Panc1 (cell line): ENCODE measurements at regions not wholly inside any gene's neighbourhood (a gene's known extent, or its start where the extent isn't known, plus 50 kb on each side); places are given as distances from the start of the nearest gene placed in this dataset.

Source experiments
- ATAC-seq: fragments of 200-7000 bp; cut with Tn5 transposase; 2 replicates; pipeline ENCODE4 v1.9.1; 2020; ENCODE audit warnings: mild to moderate bottlenecking, moderate library complexity
- BruUV-seq: library from RNA; stranded (reverse); fragments of 400-500 nt; replicated peaks from 2 replicates; lab custom pipeline; 2021; lab: Mats Ljungman, UMichigan
- CTCF ChIA-PET: fragments of 300-600 bp; sonication (Branson Sonifier 250); formaldehyde crosslinking; loops from one replicate; lab custom pipeline; 2022; ENCODE audit warnings: antibody characterized with exemption; lab: Charles Lee
- POLR2A ChIA-PET: fragments of 300-600 bp; sonication (Branson Sonifier 250); formaldehyde crosslinking; loops from one replicate; lab custom pipeline; 2022; ENCODE audit warnings: antibody characterized with exemption; lab: Charles Lee
- DNase-seq: peaks from one replicate; pipeline ENCODE4 v3.0.0-alpha.2; 2010; ENCODE audit warnings: low read depth, low spot score
- H3K27ac ChIP-seq: 2 replicates; pipeline ENCODE4 v1.5.1; 2011; ENCODE audit warnings: mild to moderate bottlenecking, low read length, inconsistent platforms
- H3K27me3 ChIP-seq: fragments of 200-500 bp; sonication (Bioruptor generic); 2 replicates; pipeline ENCODE4 v1.6.0; 2014; ENCODE audit warnings: low read length, inconsistent platforms; ENCODE audit not compliant: control insufficient read depth, insufficient read depth
- H3K36me3 ChIP-seq: fragments of 200-500 bp; sonication (Bioruptor generic); 2 replicates; pipeline ENCODE4 v1.5.1; 2014; ENCODE audit warnings: inconsistent platforms, mild to moderate bottlenecking, low read length, moderate library complexity; ENCODE audit not compliant: control insufficient read depth, insufficient read depth
- H3K4me1 ChIP-seq: 2 replicates; pipeline ENCODE4 v1.5.1; 2011; ENCODE audit warnings: inconsistent platforms, mild to moderate bottlenecking, low read length, moderate library complexity; ENCODE audit not compliant: control insufficient read depth, insufficient read depth
- H3K4me3 ChIP-seq, 2 experiments: 2 replicates each; pipeline ENCODE4 v1.5.1; 2011 to 2012; ENCODE audit warnings: low read depth in 2 of 2, low read length in 2 of 2, mild to moderate bottlenecking in 2 of 2, inconsistent platforms in 1 of 2, moderate library complexity in 1 of 2
- H3K9me3 ChIP-seq: fragments of 200-500 bp; sonication (Bioruptor generic); 2 replicates; pipeline ENCODE4 v1.5.1; 2014; ENCODE audit warnings: low read depth, mild to moderate bottlenecking, inconsistent platforms, low read length, moderate library complexity; ENCODE audit not compliant: control insufficient read depth, insufficient read depth
- CTCF ChIP-seq: fragments of 450-650 bp; IDR thresholded peaks from 2 replicates; pipeline ENCODE4 v1.5.1; 2017; ENCODE audit warnings: mild to moderate bottlenecking
- POLR2AphosphoS5 ChIP-seq: IDR thresholded peaks from 2 replicates; pipeline ENCODE4 v1.6.1; 2012; ENCODE audit warnings: mild to moderate bottlenecking, low read depth, low read length, moderate library complexity
- REST ChIP-seq, 2 experiments: IDR thresholded peaks; 2 replicates each; pipeline ENCODE4 v1.6.1; 2011 to 2012; ENCODE audit warnings: low read depth in 2 of 2, control low read depth in 1 of 2, low read length in 1 of 2, mild to moderate bottlenecking in 1 of 2, moderate library complexity in 1 of 2; ENCODE audit not compliant: insufficient read depth in 1 of 2
- SIN3A ChIP-seq: IDR thresholded peaks from 2 replicates; pipeline ENCODE4 v1.6.1; 2012; ENCODE audit warnings: low read depth, mild to moderate bottlenecking, low read length, moderate library complexity, borderline replicate concordance; ENCODE audit not compliant: insufficient read depth
- TCF7L2 ChIP-seq: IDR thresholded peaks from 2 replicates; pipeline ENCODE4 v1.6.1; 2011; ENCODE audit warnings: mild to moderate bottlenecking, low read depth, low read length, inconsistent platforms
- in situ Hi-C: cut with HindIII; loops from 2 replicates; pipeline ENCODE4 v1.10.0; 2016; ENCODE audit warnings: low sequenced_read_pairs, low pct_unique_long_range_greater_than_20kb
- intact Hi-C: fragments of 100-400 bp; cut with micrococcal nuclease; formaldehyde crosslinking; loops from one replicate; pipeline ENCODE4 v1.10.0; 2022; ENCODE audit not compliant: unreplicated experiment

GRCh38 chr5:40171971-40172370 is 507.7 kb upstream of the PTGER4 start:
- Histone ChIP-seq H3K36me3 (no peaks in the 10 kb centered on the region), H3K4me1 (no peaks in the 10 kb centered on the region), H3K4me3 (no peak overlapping the region), H3K9me3 (peaks cover under 1% of the 10 kb centered on the region; the same call in 1 of the 2 replicates), H3K27ac (no peak overlapping the region), H3K27me3 (no peaks in the 10 kb centered on the region)
- no peak for TF ChIP-seq POLR2AphosphoS5
- TF ChIP-seq TCF7L2 = no peak
- TF ChIP-seq REST (IDR thresholded peaks at IDR 0.05; ENCODE audit: insufficient read depth in 1 of 2, low read depth in 2 of 2, low read length in 1 of 2) = no peak
- no peak for TF ChIP-seq SIN3A
- no peak for TF ChIP-seq CTCF
- intact Hi-C loops = no loop called here
- BruUV-seq = no TSS peak
- DNase-seq = no peak
- ChIA-PET CTCF (no interaction called here), POLR2A (no interaction called here)
- in situ Hi-C loops = no loop called here
- ATAC-seq = no peak

GRCh38 chr5:40167283-40167682 is 512.4 kb upstream of the PTGER4 start:
- BruUV-seq = no TSS peak
- Histone ChIP-seq H3K27ac (no peak overlapping the region), H3K9me3 (no peaks in the 10 kb centered on the region; the same call in 1 of the 2 replicates), H3K36me3 (no peaks in the 10 kb centered on the region), H3K4me3 (no peak overlapping the region), H3K27me3 (no peaks in the 10 kb centered on the region), H3K4me1 (no peaks in the 10 kb centered on the region)
- in situ Hi-C loops = no loop called here
- CTCF ChIA-PET = no interaction called here
- TF ChIP-seq TCF7L2 = no peak
- POLR2A ChIA-PET = no interaction called here
- intact Hi-C loops = loop anchor here (10.0 kb wide), 1 partner anchor 518 kb away; no protein-coding TSS in a partner anchor
- ATAC-seq = no peak
- no peak for DNase-seq

- Histone ChIP-seq H3K4me3 (no peak overlapping the region), H3K27ac (no peak overlapping the region), H3K27me3 (no peaks in the 10 kb centered on the region), H3K9me3 (no peaks in the 10 kb centered on the region; the same call in 1 of the 2 replicates), H3K4me1 (no peaks in the 10 kb centered on the region), H3K36me3 (no peaks in the 10 kb centered on the region)
- ATAC-seq (no peak), DNase-seq (no peak)
- no TSS peak for BruUV-seq
- POLR2A ChIA-PET = no interaction called here
- CTCF ChIA-PET = no interaction called here
- intact Hi-C loops = loop anchor here (10.0 kb wide), 1 partner anchor 518 kb away; no protein-coding TSS in a partner anchor
- no peak for TF ChIP-seq CTCF
- TF ChIP-seq TCF7L2 = no peak
- no peak for TF ChIP-seq SIN3A
- TF ChIP-seq REST (IDR thresholded peaks at IDR 0.05; ENCODE audit: insufficient read depth in 1 of 2, low read depth in 2 of 2, low read length in 1 of 2) = no peak
- no peak for TF ChIP-seq POLR2AphosphoS5
- in situ Hi-C loops = no loop called here
These were observed 512.9 kb upstream of the PTGER4 start for GRCh38 chr5:40166802-40167201.
